GM18861 (cell line): ENCODE measurements at regions not wholly inside any gene's neighbourhood (a gene's known extent, or its start where the extent isn't known, plus 50 kb on each side); places are given as distances from the start of the nearest gene placed in this dataset.
"Not testable (repeated sequence)": the region's sequence is repeated elsewhere in the genome, so short reads cannot be mapped to it uniquely, and the experiment has no call there.

Source experiments
- ATAC-seq: cut with Tn5 transposase; IDR thresholded peaks from one replicate; pipeline ENCODE4 v1.9.1; 2021; ENCODE audit not compliant: unreplicated experiment

GRCh38 chr6:81144346-81144745, 608.1 kb downstream of the TENT5A start:
- no peak for ATAC-seq

GRCh38 chr6:81138236-81138635, 614.2 kb downstream of the TENT5A start:
- no peak for ATAC-seq

GRCh38 chr6:81130969-81131368, 621.5 kb downstream of the TENT5A start:
- ATAC-seq = no peak

GRCh38 chr6:81130061-81130460, 622.4 kb downstream of the TENT5A start:
- ATAC-seq = no peak

- no peak for ATAC-seq
These were observed 623.8 kb downstream of the TENT5A start for GRCh38 chr6:81128671-81129070.

- ATAC-seq = no peak
These were observed 626.3 kb downstream of the TENT5A start for GRCh38 chr6:81126150-81126549.

- ATAC-seq = no peak
These were observed 632.2 kb downstream of the TENT5A start for GRCh38 chr6:81120280-81120679.

GRCh38 chr6:81105998-81106397, 646.5 kb downstream of the TENT5A start:
- ATAC-seq = no peak

GRCh38 chr6:81098109-81098814, 654.2 kb downstream of the TENT5A start:
- ATAC-seq = no peak

- not testable (repeated sequence) for ATAC-seq
These were observed 656.0 kb downstream of the TENT5A start for GRCh38 chr6:81096464-81096863.

GRCh38 chr6:81093051-81093450, 659.4 kb downstream of the TENT5A start:
- ATAC-seq = no peak

GRCh38 chr6:81088145-81088544, 664.3 kb downstream of the TENT5A start:
- no peak for ATAC-seq

- ATAC-seq = no peak
These were observed 665.5 kb downstream of the TENT5A start for GRCh38 chr6:81086991-81087390.

GRCh38 chr6:81085431-81085790, 667.1 kb downstream of the TENT5A start:
- no peak for ATAC-seq

- ATAC-seq = no peak
These were observed 667.6 kb downstream of the TENT5A start for GRCh38 chr6:81084776-81085430.

GRCh38 chr6:81075974-81076373, 676.5 kb downstream of the TENT5A start:
- ATAC-seq = no peak

GRCh38 chr6:81073318-81073717, 679.2 kb downstream of the TENT5A start:
- ATAC-seq = no peak

- no peak for ATAC-seq
These were observed 681.4 kb downstream of the TENT5A start for GRCh38 chr6:81071121-81071520.

- ATAC-seq = no peak
These were observed 685.4 kb downstream of the TENT5A start for GRCh38 chr6:81067057-81067456.

- no peak for ATAC-seq
These were observed 688.6 kb downstream of the TENT5A start for GRCh38 chr6:81063891-81064290.

GRCh38 chr6:81054036-81054435, 698.4 kb downstream of the TENT5A start:
- no peak for ATAC-seq

- no peak for ATAC-seq
These were observed 700.5 kb downstream of the TENT5A start for GRCh38 chr6:81051952-81052351.
